H1 (cell line): ENCODE measurements at regions not wholly inside any gene's neighbourhood (a gene's known extent, or its start where the extent isn't known, plus 50 kb on each side); places are given as distances from the start of the nearest gene placed in this dataset.
"Not testable (repeated sequence)": the region's sequence is repeated elsewhere in the genome, so short reads cannot be mapped to it uniquely, and the experiment has no call there.

Source experiments
- CTCF ChIA-PET: fragments of 300-600 bp; sonication (Branson Sonifier 250); formaldehyde crosslinking; loops from one replicate; lab custom pipeline; 2021; ENCODE audit not compliant: partially characterized antibody; lab: Charles Lee
- POLR2A ChIA-PET: fragments of 300-600 bp; sonication (Branson Sonifier 250); formaldehyde crosslinking; loops from one replicate; lab custom pipeline; 2021; ENCODE audit warnings: inconsistent platforms; ENCODE audit not compliant: partially characterized antibody; lab: Charles Lee
- DNase-seq, 2 experiments: peaks; one replicate each; pipeline versions ENCODE4 v3.0.0 to v3.0.0-alpha.2; 2010 to 2022; ENCODE audit warnings: low spot score in 2 of 2, low read depth in 1 of 2, mixed read lengths in 1 of 2
- FAIRE-seq: peaks from 2 replicates; lab custom pipeline; 2011; peaks lifted over from hg19 to GRCh38; lab: Jason Lieb, UNC
- H2AFZ ChIP-seq: 2 replicates; pipeline ENCODE4 v1.8.1; 2012; ENCODE audit warnings: low read length, inconsistent platforms
- H2AK5ac ChIP-seq: 2 replicates; pipeline ENCODE4 v1.6.1; 2013; ENCODE audit warnings: low read depth, low read length
- H2BK120ac ChIP-seq: replicated peaks from 2 replicates; pipeline ENCODE3; 2013; ENCODE audit warnings: low read depth, low read length, inconsistent platforms
- H2BK12ac ChIP-seq: 2 replicates; pipeline ENCODE4 v1.6.1; 2013; ENCODE audit warnings: low read depth, low read length
- H2BK15ac ChIP-seq: 2 replicates; pipeline ENCODE4 v1.6.1; 2013; ENCODE audit warnings: low read length
- H2BK20ac ChIP-seq: 2 replicates; pipeline ENCODE4 v1.6.1; 2013; ENCODE audit warnings: low read length
- H2BK5ac ChIP-seq: 2 replicates; pipeline ENCODE4 v1.6.1; 2013; ENCODE audit warnings: low read depth, low read length
- H3K14ac ChIP-seq: 2 replicates; pipeline ENCODE4 v1.6.1; 2013; ENCODE audit warnings: inconsistent platforms; ENCODE audit not compliant: insufficient read length
- H3K18ac ChIP-seq: 2 replicates; pipeline ENCODE4 v1.6.1; 2013; ENCODE audit warnings: low read length; ENCODE audit errors: extremely low read depth
- H3K23ac ChIP-seq: 2 replicates; pipeline ENCODE4 v1.6.1; 2013; ENCODE audit warnings: inconsistent platforms; ENCODE audit not compliant: insufficient read length
- H3K23me2 ChIP-seq: 2 replicates; pipeline ENCODE4 v1.6.1; 2013; ENCODE audit warnings: low read depth, low read length
- H3K27ac ChIP-seq: 2 replicates; pipeline ENCODE4 v1.6.1; 2011; ENCODE audit warnings: low read depth, low read length, inconsistent platforms
- H3K27me3 ChIP-seq, 4 experiments: replicated peaks in 1 of 4; 1 replicate in 1 of 4; 2 replicates in 3 of 4; pipeline versions ENCODE4 v1.6.1 to v1.8.1; 2011 to 2013; ENCODE audit warnings: low read length in 3 of 4, mild to moderate bottlenecking in 3 of 4, inconsistent platforms in 2 of 4, mixed read lengths in 2 of 4, moderate library complexity in 1 of 4; ENCODE audit not compliant: control insufficient read depth in 3 of 4, insufficient read depth in 3 of 4; ENCODE audit errors: extremely low read depth in 1 of 4
- H3K36me3 ChIP-seq, 4 experiments: 2 replicates each; pipeline versions ENCODE4 v1.6.1 to v1.8.1; 2011 to 2013; ENCODE audit warnings: mild to moderate bottlenecking in 4 of 4, low read length in 3 of 4, moderate library complexity in 2 of 4, control low read depth in 1 of 4, inconsistent platforms in 1 of 4; ENCODE audit not compliant: insufficient read depth in 4 of 4, control insufficient read depth in 2 of 4
- H3K4ac ChIP-seq: replicated peaks from 2 replicates; pipeline ENCODE3; 2013; ENCODE audit warnings: low read length, low read depth, mixed read lengths, inconsistent platforms; ENCODE audit not compliant: insufficient read length
- H3K4me1 ChIP-seq, 4 experiments: replicated peaks in 1 of 4; 1 replicate in 1 of 4; 2 replicates in 3 of 4; pipeline versions ENCODE4 v1.6.1 to v1.8.1; 2011 to 2013; ENCODE audit warnings: low read length in 3 of 4, inconsistent platforms in 2 of 4, mixed read lengths in 1 of 4; ENCODE audit not compliant: insufficient read depth in 4 of 4, control insufficient read depth in 3 of 4
- H3K4me2 ChIP-seq, 2 experiments: 2 replicates each; pipeline versions ENCODE4 v1.6.1 to v1.8.1; 2011 to 2013; ENCODE audit warnings: low read depth in 2 of 2, low read length in 2 of 2, control low read depth in 1 of 2, inconsistent platforms in 1 of 2, mild to moderate bottlenecking in 1 of 2; ENCODE audit not compliant: insufficient read depth in 1 of 2
- H3K4me3 ChIP-seq, 4 experiments: fragments of 200-600, 300-600 bp in 1 of 4; sonication (generic), shearing (Covaris generic), sonication (Bioruptor Twin) in 1 of 4; 2 replicates each; pipeline versions ENCODE4 v1.5.1 to v1.8.1; 2011 to 2016; ENCODE audit warnings: low read length in 4 of 4, low read depth in 3 of 4, control low read depth in 2 of 4, inconsistent platforms in 2 of 4, mild to moderate bottlenecking in 2 of 4, mixed read lengths in 1 of 4, moderate library complexity in 1 of 4; ENCODE audit not compliant: insufficient read depth in 2 of 4; ENCODE audit errors: extremely low read depth in 1 of 4
- H3K56ac ChIP-seq: replicated peaks from 2 replicates; pipeline ENCODE3; 2013; ENCODE audit warnings: low read depth, mild to moderate bottlenecking, mixed read lengths, low read length, inconsistent platforms; ENCODE audit not compliant: insufficient read length
- H3K79me1 ChIP-seq: 2 replicates; pipeline ENCODE4 v1.6.1; 2013; ENCODE audit warnings: low read depth, low read length, control low read depth
- H3K79me2 ChIP-seq, 2 experiments: 2 replicates each; pipeline versions ENCODE4 v1.6.1 to v1.8.1; 2012 to 2013; ENCODE audit warnings: low read length in 2 of 2, mild to moderate bottlenecking in 2 of 2, inconsistent platforms in 1 of 2; ENCODE audit not compliant: insufficient read depth in 2 of 2, control insufficient read depth in 1 of 2
- H3K9ac ChIP-seq, 4 experiments: replicated peaks in 1 of 4; 1 replicate in 1 of 4; 2 replicates in 3 of 4; pipeline versions ENCODE4 v1.6.1 to v1.8.1; 2011 to 2013; ENCODE audit warnings: low read depth in 3 of 4, low read length in 3 of 4, control low read depth in 2 of 4, mild to moderate bottlenecking in 2 of 4, moderate library complexity in 2 of 4, inconsistent platforms in 1 of 4; ENCODE audit errors: extremely low read depth in 1 of 4
- H3K9me3 ChIP-seq, 2 experiments: 2 replicates each; pipeline versions ENCODE4 v1.6.1 to v1.8.1; 2012 to 2013; ENCODE audit warnings: mild to moderate bottlenecking in 2 of 2, moderate library complexity in 2 of 2, control low read depth in 1 of 2, inconsistent platforms in 1 of 2, low read depth in 1 of 2, low read length in 1 of 2, mixed read lengths in 1 of 2; ENCODE audit not compliant: insufficient read depth in 2 of 2
- H4K20me1 ChIP-seq, 2 experiments: replicated peaks in 1 of 2; 2 replicates each; pipeline versions ENCODE3 to v1.8.1; 2011 to 2013; ENCODE audit warnings: inconsistent platforms in 2 of 2, low read length in 2 of 2, mild to moderate bottlenecking in 1 of 2; ENCODE audit not compliant: insufficient read depth in 2 of 2, control insufficient read depth in 1 of 2
- H4K5ac ChIP-seq: 2 replicates; pipeline ENCODE4 v1.6.1; 2013; ENCODE audit warnings: low read length, low read depth, mixed read lengths, inconsistent platforms; ENCODE audit not compliant: insufficient read length
- H4K8ac ChIP-seq: 2 replicates; pipeline ENCODE4 v1.8.0; 2013; ENCODE audit warnings: mild to moderate bottlenecking, moderate library complexity, low read length, inconsistent platforms; ENCODE audit not compliant: insufficient read depth; ENCODE audit errors: extremely low read depth
- H4K91ac ChIP-seq: replicated peaks from 2 replicates; pipeline ENCODE3; 2013; ENCODE audit warnings: low read length, mixed read lengths, inconsistent platforms; ENCODE audit not compliant: insufficient read length
- GABPA ChIP-seq: IDR thresholded peaks from 2 replicates; pipeline ENCODE4 v1.6.1; 2011; ENCODE audit warnings: mild to moderate bottlenecking, low read length, moderate library complexity, borderline replicate concordance; ENCODE audit not compliant: insufficient read depth
- GTF2F1 ChIP-seq: IDR thresholded peaks from 2 replicates; pipeline ENCODE4 v1.6.1; 2012; ENCODE audit warnings: low read depth, low read length, improper control_type of control experiment, borderline replicate concordance
- SP2 ChIP-seq: IDR thresholded peaks from 2 replicates; pipeline ENCODE4 v1.6.1; 2012; ENCODE audit warnings: mild to moderate bottlenecking, low read length, inconsistent platforms
- WGBS, 2 experiments: shearing (Covaris generic) in 1 of 2; methylation state at CpG; one replicate each; pipeline versions ENCODE4 v1.1.6 to v1.1.7; 2013 to 2015; ENCODE audit warnings: low lambda C conversion rate in 2 of 2, mixed read lengths in 2 of 2, inconsistent platforms in 1 of 2, low coverage in 1 of 2, missing lambda C conversion rate in 1 of 2; ENCODE audit not compliant: insufficient replicate concordance in 2 of 2, insufficient coverage in 1 of 2, insufficient read length in 1 of 2; ENCODE audit errors: extremely low coverage in 1 of 2, missing lambda C conversion rate in 1 of 2; 5-methylcytosine and 5-hydroxymethylcytosine counted together
- TF ChIP-seq, protein P1 (sequence below): IDR thresholded peaks from 2 replicates; pipeline ENCODE4 v1.6.1; 2011; ENCODE audit warnings: low read length, improper control_type of control experiment

DNA sequence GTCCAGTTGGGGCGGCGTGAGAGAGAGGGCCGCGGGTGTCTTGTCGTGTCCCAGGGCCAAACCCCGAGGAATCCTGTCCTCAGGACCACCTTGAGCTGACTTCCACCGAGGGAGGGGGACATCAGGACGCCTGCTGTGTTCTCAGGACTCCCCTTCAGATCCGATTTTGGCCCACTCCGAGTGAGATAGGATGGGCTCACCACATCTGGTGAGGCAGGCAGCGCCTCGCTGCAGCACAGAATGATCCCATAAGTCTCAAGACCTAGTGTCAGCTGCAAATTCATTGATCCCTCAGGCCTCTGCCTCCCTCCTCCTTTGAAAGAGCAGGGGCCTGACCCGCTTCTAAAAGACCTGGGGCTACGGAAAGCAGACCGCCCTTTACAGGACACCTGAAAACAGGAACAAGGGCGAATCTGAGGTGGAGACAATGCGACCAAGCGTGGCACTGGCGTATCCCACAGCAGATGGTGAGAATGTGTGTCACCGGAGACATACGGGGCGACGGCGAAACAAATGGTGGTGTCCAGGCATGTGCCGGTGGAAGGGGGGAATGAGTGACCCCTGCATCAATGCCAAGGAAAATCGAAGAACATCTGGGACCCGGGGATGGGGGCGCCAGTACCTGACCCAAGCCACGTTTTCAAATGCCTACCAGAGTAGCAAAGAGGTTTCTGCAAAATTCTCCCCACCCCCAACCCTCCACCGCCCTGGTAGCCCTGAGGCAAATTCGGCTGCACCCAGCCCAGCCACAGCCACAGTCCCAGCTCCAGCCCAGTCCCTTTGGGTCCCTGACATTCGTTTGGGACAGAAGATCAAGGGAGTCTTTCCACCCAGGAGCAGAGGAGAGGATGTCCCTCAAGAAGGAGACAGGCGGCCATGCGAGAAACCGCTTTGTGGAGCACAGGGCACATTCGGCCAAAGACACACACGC lies 162.1 kb upstream of the ZNF337 start (continued):
- TF ChIP-seq, protein P1, sequence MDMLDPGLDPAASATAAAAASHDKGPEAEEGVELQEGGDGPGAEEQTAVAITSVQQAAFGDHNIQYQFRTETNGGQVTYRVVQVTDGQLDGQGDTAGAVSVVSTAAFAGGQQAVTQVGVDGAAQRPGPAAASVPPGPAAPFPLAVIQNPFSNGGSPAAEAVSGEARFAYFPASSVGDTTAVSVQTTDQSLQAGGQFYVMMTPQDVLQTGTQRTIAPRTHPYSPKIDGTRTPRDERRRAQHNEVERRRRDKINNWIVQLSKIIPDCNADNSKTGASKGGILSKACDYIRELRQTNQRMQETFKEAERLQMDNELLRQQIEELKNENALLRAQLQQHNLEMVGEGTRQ: no peak
- TF ChIP-seq GTF2F1: no peak
- TF ChIP-seq SP2: no peak
- TF ChIP-seq GABPA: no peak

DNA sequence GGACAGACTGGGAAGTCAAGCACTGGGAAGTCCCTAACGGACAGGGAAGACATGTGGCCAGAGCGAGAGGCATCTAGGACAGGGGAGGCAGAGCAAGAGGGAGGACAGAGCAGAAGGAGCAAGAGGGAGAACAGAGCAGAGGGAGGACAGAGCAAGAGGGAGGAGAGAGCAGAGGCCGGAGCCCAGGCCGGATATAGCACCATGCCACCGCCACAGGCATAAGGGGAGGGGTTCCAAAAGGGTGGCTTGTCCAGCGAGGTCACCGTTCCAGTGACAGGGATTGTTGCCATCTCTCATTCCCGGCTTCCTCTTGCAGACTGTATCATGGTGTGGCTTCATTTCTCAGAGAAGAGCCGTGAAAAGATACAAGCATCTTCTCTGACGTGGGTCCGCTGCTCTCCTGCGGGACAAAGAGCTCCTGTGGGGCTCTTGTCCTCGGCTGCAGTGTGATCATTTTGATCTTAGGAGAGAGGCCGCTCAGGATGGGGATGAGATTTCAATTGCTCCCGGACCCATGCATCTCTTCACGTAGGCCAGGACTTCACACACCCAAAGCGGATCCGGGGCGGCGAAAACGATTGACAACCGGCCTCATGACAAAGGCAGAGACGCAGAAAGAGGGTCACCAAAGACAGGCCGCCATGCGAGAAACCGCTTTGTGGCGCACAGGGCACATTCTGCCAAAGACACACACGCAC lies 160.6 kb upstream of the ZNF337 start:
- H4K91ac ChIP-seq, H2BK20ac ChIP-seq, H4K5ac ChIP-seq, DNase-seq, H3K4me1 ChIP-seq, H3K23ac ChIP-seq, H2AK5ac ChIP-seq, H3K23me2 ChIP-seq, H2BK5ac ChIP-seq, H3K36me3 ChIP-seq, H3K79me1 ChIP-seq, H2BK120ac ChIP-seq, H3K18ac ChIP-seq, H2BK12ac ChIP-seq, CTCF ChIA-PET, H3K4ac ChIP-seq, H3K4me3 ChIP-seq, H4K20me1 ChIP-seq, FAIRE-seq, H3K9ac ChIP-seq, H2AFZ ChIP-seq, POLR2A ChIA-PET, H3K56ac ChIP-seq, H2BK15ac ChIP-seq, H4K8ac ChIP-seq, H3K27ac ChIP-seq, H3K79me2 ChIP-seq, H3K14ac ChIP-seq: not testable (repeated sequence)
- Histone ChIP-seq H3K9me3 (peaks cover 2 to 54% of the 10 kb centered on the region in 2 experiments; a peak in 2 of 4 replicates), H3K4me2 (peak overlapping the region in 1 of 2 experiments; percentile 63; a peak in 1 of 4 replicates), H3K27me3 (peaks cover 24 to 53% (median 38%) of the 10 kb centered on the region in 4 experiments)
- 89% methylated on average over 18 of the region's 28 CpGs; no CpG with 5 or more reads in 1 of the 2 experiments for WGBS, 2 experiments
